ENCODE measurements at regions not wholly inside any gene's neighbourhood (a gene's known extent, or its start where the extent isn't known, plus 50 kb on each side); places are given as distances from the start of the nearest gene placed in this dataset.

DNA sequence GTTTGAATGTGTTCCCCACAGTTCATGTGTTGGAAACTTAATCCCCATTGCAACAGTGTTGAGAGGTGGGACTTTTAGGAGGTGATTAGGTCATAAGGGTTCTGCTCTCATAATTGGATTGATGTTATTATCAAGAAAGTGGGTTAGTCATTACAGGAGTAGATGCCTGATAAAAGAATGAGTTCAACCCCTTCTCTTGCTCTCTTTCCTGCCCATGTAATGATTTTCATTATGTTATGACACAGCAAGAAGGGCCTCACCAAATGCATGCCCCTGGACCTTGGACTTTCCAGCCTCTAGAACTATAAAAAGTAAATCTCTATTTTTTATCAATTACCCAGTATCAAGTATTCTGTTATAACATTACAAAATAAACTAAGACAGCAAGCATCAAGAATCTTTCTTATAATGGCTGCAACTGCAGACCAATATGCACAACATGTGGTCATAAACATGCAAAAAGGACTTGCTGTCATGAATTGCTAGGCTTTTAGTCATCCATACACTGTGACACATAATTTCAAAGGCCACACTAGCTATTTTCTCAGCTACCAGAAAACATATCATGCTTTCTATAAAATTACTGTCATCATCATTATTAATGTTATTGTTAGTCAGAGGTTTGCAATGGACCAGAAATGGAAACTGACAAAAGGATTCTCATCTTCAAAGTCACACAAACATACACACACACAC lies 99.9 kb upstream of the GUCY1A2 start:
- DNase-seq (ENCODE audit: insufficient read length, low spot score) (no peak), FAIRE-seq (no peak)
- TF ChIP-seq, protein P1, sequence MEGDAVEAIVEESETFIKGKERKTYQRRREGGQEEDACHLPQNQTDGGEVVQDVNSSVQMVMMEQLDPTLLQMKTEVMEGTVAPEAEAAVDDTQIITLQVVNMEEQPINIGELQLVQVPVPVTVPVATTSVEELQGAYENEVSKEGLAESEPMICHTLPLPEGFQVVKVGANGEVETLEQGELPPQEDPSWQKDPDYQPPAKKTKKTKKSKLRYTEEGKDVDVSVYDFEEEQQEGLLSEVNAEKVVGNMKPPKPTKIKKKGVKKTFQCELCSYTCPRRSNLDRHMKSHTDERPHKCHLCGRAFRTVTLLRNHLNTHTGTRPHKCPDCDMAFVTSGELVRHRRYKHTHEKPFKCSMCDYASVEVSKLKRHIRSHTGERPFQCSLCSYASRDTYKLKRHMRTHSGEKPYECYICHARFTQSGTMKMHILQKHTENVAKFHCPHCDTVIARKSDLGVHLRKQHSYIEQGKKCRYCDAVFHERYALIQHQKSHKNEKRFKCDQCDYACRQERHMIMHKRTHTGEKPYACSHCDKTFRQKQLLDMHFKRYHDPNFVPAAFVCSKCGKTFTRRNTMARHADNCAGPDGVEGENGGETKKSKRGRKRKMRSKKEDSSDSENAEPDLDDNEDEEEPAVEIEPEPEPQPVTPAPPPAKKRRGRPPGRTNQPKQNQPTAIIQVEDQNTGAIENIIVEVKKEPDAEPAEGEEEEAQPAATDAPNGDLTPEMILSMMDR (IDR thresholded peaks at IDR 0.05; ENCODE audit: insufficient read depth, missing control alignments), result no peak

DNA sequence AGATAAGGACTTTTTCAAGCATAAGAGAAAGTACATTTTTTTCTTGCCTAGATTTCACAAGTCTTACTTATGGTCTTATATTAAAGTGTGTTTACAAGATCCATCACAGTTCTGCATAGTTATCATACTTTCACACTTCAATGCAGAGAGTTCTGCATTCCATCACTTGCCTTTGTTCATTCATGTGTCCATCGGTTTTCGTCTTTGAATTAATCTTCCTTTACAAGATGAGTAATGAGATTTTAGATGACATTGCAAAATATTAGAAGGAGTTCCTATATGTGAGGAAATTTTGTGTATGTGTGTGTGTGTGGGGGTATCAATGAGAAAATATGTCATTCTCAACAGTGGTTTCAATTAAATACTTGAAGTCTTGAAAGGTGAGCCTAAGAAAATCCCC lies 98.1 kb upstream of the GUCY1A2 start:
- TF ChIP-seq, protein P1 (IDR thresholded peaks at IDR 0.05; ENCODE audit: insufficient read depth, missing control alignments), result no peak
- DNase-seq (ENCODE audit: insufficient read length, low spot score), result no peak
- FAIRE-seq, result no peak

DNA sequence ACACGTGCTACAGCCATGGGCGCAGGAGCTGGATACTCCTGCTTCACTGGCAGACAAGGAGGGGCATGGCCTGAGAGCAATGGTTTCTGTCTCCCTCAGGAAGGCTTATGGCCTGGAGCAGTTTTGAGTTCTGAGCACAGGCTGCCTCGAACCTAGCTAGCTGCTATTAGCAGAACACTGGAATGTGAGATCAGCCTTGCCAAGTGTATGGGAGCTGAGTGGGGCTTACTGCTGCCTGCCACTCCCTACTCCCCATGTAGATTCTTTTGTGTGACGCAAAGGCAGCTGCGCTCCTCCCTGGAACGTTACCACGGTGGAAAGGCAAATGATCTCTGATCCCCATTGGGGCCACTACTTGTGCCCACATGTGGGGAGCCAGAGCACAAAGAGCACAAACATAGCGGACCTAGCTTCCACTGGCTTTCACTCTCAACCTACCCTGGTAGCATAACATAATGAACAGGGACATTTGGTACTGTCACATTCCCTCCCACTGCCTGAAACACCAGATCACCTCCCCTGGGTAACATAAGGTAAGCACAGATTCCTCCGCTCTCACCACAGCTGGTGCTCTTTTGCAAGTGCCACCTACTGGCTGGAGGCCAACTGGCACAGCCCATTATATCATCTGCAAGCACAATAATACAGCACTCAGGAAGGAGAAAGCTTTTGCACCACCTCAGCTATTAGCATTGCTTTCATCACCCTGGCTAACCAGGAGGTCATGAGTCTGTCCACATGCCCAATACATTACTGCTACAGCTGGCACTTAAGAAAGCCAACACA lies 84.6 kb upstream of the GUCY1A2 start:
- FAIRE-seq (no peak), DNase-seq (ENCODE audit: insufficient read length, low spot score) (no peak)
- TF ChIP-seq, protein P1 (IDR thresholded peaks at IDR 0.05; ENCODE audit: insufficient read depth, missing control alignments), result no peak

DNA sequence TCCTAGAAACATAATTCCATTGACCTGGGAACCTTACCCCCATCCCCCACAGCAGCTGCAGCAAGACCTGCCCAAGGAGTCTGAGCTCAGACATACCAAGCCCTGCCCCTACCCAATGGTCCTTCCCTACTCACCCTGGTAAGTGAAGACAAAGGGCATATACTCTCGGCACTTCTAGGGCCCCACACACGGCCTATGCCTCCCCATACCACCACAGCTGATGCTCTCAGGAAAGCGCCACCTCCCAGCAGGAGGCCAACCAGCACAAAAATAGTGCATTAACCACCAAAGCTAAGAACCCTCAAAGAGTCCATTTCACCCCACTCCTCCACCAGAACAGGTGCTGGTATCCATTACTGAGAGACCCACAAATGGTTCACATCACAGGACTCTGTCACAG lies 74.4 kb upstream of the GUCY1A2 start:
- TF ChIP-seq, protein P1 (IDR thresholded peaks at IDR 0.05; ENCODE audit: insufficient read depth, missing control alignments), result no peak
- FAIRE-seq (no peak), DNase-seq (ENCODE audit: insufficient read length, low spot score) (no peak)

DNA sequence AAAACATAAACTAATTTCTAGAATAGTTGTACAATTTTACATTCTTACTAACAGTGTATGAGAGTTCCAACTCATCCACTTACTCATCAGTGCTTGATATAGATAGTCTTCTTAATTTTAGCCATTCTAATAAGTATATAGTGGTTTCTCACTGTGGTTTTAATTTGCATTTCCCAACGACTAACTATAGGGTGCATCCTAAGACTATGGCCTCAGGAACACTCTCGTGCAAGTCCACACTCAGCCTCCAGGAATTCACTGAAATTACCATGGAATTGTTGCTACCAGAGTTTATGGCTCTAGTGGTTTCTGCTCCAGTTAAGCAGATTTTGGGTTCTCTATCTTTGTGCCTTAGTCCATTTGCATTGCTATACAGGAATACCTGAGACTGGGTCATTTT lies 60.1 kb upstream of the GUCY1A2 start:
- FAIRE-seq, result no peak
- DNase-seq (ENCODE audit: insufficient read length, low spot score), result no peak
- TF ChIP-seq, protein P1 (IDR thresholded peaks at IDR 0.05; ENCODE audit: insufficient read depth, missing control alignments), result no peak

DNA sequence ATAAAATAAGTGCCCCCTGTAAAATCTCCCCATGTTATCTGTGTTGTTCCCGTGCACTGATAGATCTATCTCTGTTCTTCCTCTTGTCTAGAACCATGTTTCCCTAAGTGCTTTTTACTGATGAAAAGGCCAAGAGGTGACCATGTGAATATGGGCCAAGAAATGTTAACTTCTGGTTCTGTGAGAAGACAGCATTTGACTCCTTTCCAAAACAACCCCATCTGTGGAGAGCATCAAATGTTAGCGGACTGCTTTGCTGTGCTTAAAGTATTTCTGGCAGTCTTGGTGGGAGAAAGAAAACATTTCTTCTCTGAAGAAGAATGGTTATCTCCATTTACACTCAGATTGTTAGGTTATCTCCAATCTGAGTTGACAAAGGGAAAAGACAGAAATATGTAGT lies 58.6 kb upstream of the GUCY1A2 start:
- no peak for FAIRE-seq
- DNase-seq (ENCODE audit: insufficient read length, low spot score), result no peak
- TF ChIP-seq, protein P1 (IDR thresholded peaks at IDR 0.05; ENCODE audit: insufficient read depth, missing control alignments), result no peak

DNA sequence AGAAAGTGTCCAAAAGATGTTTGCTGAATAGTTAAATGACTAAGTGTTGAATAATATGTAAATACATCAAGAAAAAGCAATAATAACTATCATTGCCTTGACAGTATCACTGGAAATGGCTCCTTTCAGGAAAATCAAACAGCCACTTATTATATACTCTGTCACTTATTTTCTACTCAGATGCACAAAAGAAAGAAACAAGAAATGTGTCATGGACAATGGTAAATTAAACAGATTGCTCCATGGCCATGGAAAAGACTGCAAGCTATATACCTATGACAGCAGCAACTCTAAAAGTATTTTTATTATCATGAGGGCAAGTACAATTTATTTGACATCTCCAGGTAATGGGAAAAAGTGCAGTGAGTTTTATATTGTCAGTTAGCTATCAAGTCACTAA lies 52.9 kb upstream of the GUCY1A2 start:
- no peak for FAIRE-seq
- TF ChIP-seq, protein P1 (IDR thresholded peaks at IDR 0.05; ENCODE audit: insufficient read depth, missing control alignments), result no peak
- DNase-seq (ENCODE audit: insufficient read length, low spot score), result no peak

Measured in D721Med (cell line).